HG03108 (cell line): ENCODE measurements at regions not wholly inside any gene's neighbourhood (a gene's known extent, or its start where the extent isn't known, plus 50 kb on each side); places are given as distances from the start of the nearest gene placed in this dataset.
"Not testable (repeated sequence)": the region's sequence is repeated elsewhere in the genome, so short reads cannot be mapped to it uniquely, and the experiment has no call there.

Experiments used
- ATAC-seq: cut with Tn5 transposase; IDR thresholded peaks from one replicate; pipeline ENCODE4 v1.9.1; 2021; ENCODE audit warnings: moderate library complexity; ENCODE audit not compliant: unreplicated experiment

GRCh38 chr12:114817571-114818425 is 133.8 kb upstream of the TBX3 start:
- ATAC-seq = no peak

GRCh38 chr12:114815026-114815795 is 131.2 kb upstream of the TBX3 start:
- no peak for ATAC-seq

GRCh38 chr12:114812858-114813761 is 129.1 kb upstream of the TBX3 start:
- no peak for ATAC-seq

- no peak for ATAC-seq
These were observed 128.4 kb upstream of the TBX3 start for GRCh38 chr12:114812384-114812783.

- ATAC-seq = no peak
These were observed 125.1 kb upstream of the TBX3 start for GRCh38 chr12:114809097-114809496.

- ATAC-seq = not testable (repeated sequence)
These were observed 117.4 kb upstream of the TBX3 start for GRCh38 chr12:114801381-114801780.

GRCh38 chr12:114800566-114800965 is 116.6 kb upstream of the TBX3 start:
- not testable (repeated sequence) for ATAC-seq

- no peak for ATAC-seq
These were observed 115.9 kb upstream of the TBX3 start for GRCh38 chr12:114799574-114800487.

- no peak for ATAC-seq
These were observed 110.1 kb upstream of the TBX3 start for GRCh38 chr12:114794049-114794558.

- ATAC-seq = no peak
These were observed 106.3 kb upstream of the TBX3 start for GRCh38 chr12:114790276-114790675.

- ATAC-seq = no peak
These were observed 105.8 kb upstream of the TBX3 start for GRCh38 chr12:114789821-114790220.

- no peak for ATAC-seq
These were observed 105.3 kb upstream of the TBX3 start for GRCh38 chr12:114789276-114789675.

GRCh38 chr12:114784526-114784925 is 100.6 kb upstream of the TBX3 start:
- ATAC-seq = no peak

GRCh38 chr12:114783089-114783618 is 99.2 kb upstream of the TBX3 start:
- ATAC-seq = no peak

GRCh38 chr12:114780746-114781399 is 96.9 kb upstream of the TBX3 start:
- no peak for ATAC-seq

- ATAC-seq = no peak
These were observed 95.7 kb upstream of the TBX3 start for GRCh38 chr12:114779647-114780046.

- no peak for ATAC-seq
These were observed 95.2 kb upstream of the TBX3 start for GRCh38 chr12:114779186-114779585.

- no peak for ATAC-seq
These were observed 92.9 kb upstream of the TBX3 start for GRCh38 chr12:114776731-114777442.
